ENCODE measurements at regions not wholly inside any gene's neighbourhood (a gene's known extent, or its start where the extent isn't known, plus 50 kb on each side); places are given as distances from the start of the nearest gene placed in this dataset.

GRCh38 chr13:71214821-71215220 is 652.2 kb downstream of the DACH1 start:
- TF ChIP-seq, protein P1, sequence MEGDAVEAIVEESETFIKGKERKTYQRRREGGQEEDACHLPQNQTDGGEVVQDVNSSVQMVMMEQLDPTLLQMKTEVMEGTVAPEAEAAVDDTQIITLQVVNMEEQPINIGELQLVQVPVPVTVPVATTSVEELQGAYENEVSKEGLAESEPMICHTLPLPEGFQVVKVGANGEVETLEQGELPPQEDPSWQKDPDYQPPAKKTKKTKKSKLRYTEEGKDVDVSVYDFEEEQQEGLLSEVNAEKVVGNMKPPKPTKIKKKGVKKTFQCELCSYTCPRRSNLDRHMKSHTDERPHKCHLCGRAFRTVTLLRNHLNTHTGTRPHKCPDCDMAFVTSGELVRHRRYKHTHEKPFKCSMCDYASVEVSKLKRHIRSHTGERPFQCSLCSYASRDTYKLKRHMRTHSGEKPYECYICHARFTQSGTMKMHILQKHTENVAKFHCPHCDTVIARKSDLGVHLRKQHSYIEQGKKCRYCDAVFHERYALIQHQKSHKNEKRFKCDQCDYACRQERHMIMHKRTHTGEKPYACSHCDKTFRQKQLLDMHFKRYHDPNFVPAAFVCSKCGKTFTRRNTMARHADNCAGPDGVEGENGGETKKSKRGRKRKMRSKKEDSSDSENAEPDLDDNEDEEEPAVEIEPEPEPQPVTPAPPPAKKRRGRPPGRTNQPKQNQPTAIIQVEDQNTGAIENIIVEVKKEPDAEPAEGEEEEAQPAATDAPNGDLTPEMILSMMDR (IDR thresholded peaks at IDR 0.05) = no peak
- TF ChIP-seq POLR2A (IDR thresholded peaks at IDR 0.05) = no peak
